ENCODE measurements at regions not wholly inside any gene's neighbourhood (a gene's known extent, or its start where the extent isn't known, plus 50 kb on each side); places are given as distances from the start of the nearest gene placed in this dataset.

GRCh38 chr13:105991622-105992277, 543.7 kb downstream of the EFNB2 start:
- TF ChIP-seq GATA2 (IDR thresholded peaks at IDR 0.05; ENCODE audit: low read depth, low read length) (no peak), GATA3 (IDR thresholded peaks at IDR 0.05; ENCODE audit: low read depth, low read length) (no peak)

Data from SH-SY5Y (cell line).